Neural cell (in vitro differentiated cells): ENCODE measurements at regions not wholly inside any gene's neighbourhood (a gene's known extent, or its start where the extent isn't known, plus 50 kb on each side); places are given as distances from the start of the nearest gene placed in this dataset.

Source experiments
- H2AFZ ChIP-seq: fragments of 200-600, 300-800 bp; sonication (generic), shearing (Covaris generic); 2 replicates; pipeline ENCODE4 v1.6.0; 2014; ENCODE audit warnings: low read depth, mild to moderate bottlenecking, antibody characterized with exemption, low read length, moderate library complexity
- H3F3A ChIP-seq: fragments of 200-600 bp; shearing (Covaris generic); 2 replicates; pipeline ENCODE4 v1.6.1; 2016; ENCODE audit warnings: mild to moderate bottlenecking, moderate library complexity, mixed read lengths, antibody characterized with exemption, low read length; ENCODE audit not compliant: insufficient read depth, poor library complexity, severe bottlenecking
- H3K27ac ChIP-seq: fragments of 200-600, 300-800 bp; sonication (generic), shearing (Covaris generic); 2 replicates; pipeline ENCODE4 v1.5.1; 2014; ENCODE audit warnings: mild to moderate bottlenecking, low read length, moderate library complexity
- H3K27me3 ChIP-seq: fragments of 300-800, 200-600 bp; sonication (generic), shearing (Covaris generic); 2 replicates; pipeline ENCODE4 v1.6.0; 2014; ENCODE audit warnings: mild to moderate bottlenecking, low read depth, low read length, moderate library complexity; ENCODE audit not compliant: insufficient read depth
- H3K36me3 ChIP-seq: fragments of 300-800, 200-600 bp; sonication (generic), shearing (Covaris generic); 2 replicates; pipeline ENCODE4 v1.5.1; 2014; ENCODE audit warnings: mild to moderate bottlenecking, antibody characterized with exemption, low read length, moderate library complexity; ENCODE audit not compliant: insufficient read depth
- H3K4me2 ChIP-seq: fragments of 300-800, 200-600 bp; sonication (generic), shearing (Covaris generic); 2 replicates; pipeline ENCODE4 v1.6.0; 2014; ENCODE audit warnings: mild to moderate bottlenecking, low read length
- H3K4me3 ChIP-seq: fragments of 300-800, 200-600 bp; sonication (generic), shearing (Covaris generic); 2 replicates; pipeline ENCODE4 v1.5.1; 2014; ENCODE audit warnings: mild to moderate bottlenecking, low read length, moderate library complexity
- H3K79me2 ChIP-seq: fragments of 200-600 bp; shearing (Covaris generic); replicated peaks from 2 replicates; pipeline ENCODE4 v1.6.0; 2014; ENCODE audit warnings: mild to moderate bottlenecking, low read length, moderate library complexity; ENCODE audit not compliant: insufficient read depth
- H3K9ac ChIP-seq: fragments of 300-800, 200-600 bp; sonication (generic), shearing (Covaris generic); 2 replicates; pipeline ENCODE4 v1.6.1; 2016; ENCODE audit warnings: mild to moderate bottlenecking, low read length, mixed read lengths
- H3K9me2 ChIP-seq: fragments of 200-600 bp; shearing (Covaris generic); 2 replicates; pipeline ENCODE4 v1.6.1; 2016; ENCODE audit warnings: mild to moderate bottlenecking, low read length, mixed read lengths; ENCODE audit not compliant: insufficient read depth
- H3K9me3 ChIP-seq: fragments of 200-600, 300-800 bp; sonication (generic), shearing (Covaris generic); 2 replicates; pipeline ENCODE4 v1.6.1; 2016; ENCODE audit warnings: mild to moderate bottlenecking, mixed run types, low read length, moderate library complexity, mixed read lengths
- H4K20me1 ChIP-seq: fragments of 200-600 bp; shearing (Covaris generic); 2 replicates; pipeline ENCODE4 v1.6.1; 2016; ENCODE audit warnings: mild to moderate bottlenecking, mixed run types; ENCODE audit not compliant: insufficient read depth
- EP300 ChIP-seq: fragments of 450-650 bp; conservative IDR thresholded peaks from 2 replicates; pipeline ENCODE4 v1.6.1; 2014; ENCODE audit warnings: antibody characterized with exemption, mild to moderate bottlenecking, moderate library complexity; ENCODE audit not compliant: poor library complexity, severe bottlenecking
- EZH2 ChIP-seq: fragments of 200-600, 300-800 bp; shearing (Covaris generic), sonication (generic); IDR thresholded peaks from 2 replicates; pipeline ENCODE4 v1.6.1; 2014; ENCODE audit warnings: antibody characterized with exemption, low read length, borderline replicate concordance, mild to moderate bottlenecking; ENCODE audit not compliant: insufficient read depth, poor library complexity, severe bottlenecking
- MXI1 ChIP-seq: fragments of 450-650 bp; conservative IDR thresholded peaks from 2 replicates; pipeline ENCODE4 v1.6.1; 2014; ENCODE audit warnings: antibody characterized with exemption, mild to moderate bottlenecking; ENCODE audit not compliant: poor library complexity, severe bottlenecking
- POLR2AphosphoS5 ChIP-seq: IDR thresholded peaks from 2 replicates; pipeline ENCODE4 v1.6.1; 2012
- RAD21 ChIP-seq: fragments of 450-650 bp; conservative IDR thresholded peaks from 2 replicates; pipeline ENCODE4 v1.6.1; 2014; ENCODE audit warnings: antibody characterized with exemption, mild to moderate bottlenecking, moderate library complexity
- SMC3 ChIP-seq: fragments of 450-650 bp; conservative IDR thresholded peaks from 2 replicates; pipeline ENCODE4 v1.6.1; 2014; ENCODE audit warnings: antibody characterized with exemption, mild to moderate bottlenecking, moderate library complexity; ENCODE audit not compliant: poor library complexity
- TAF1 ChIP-seq: IDR thresholded peaks from 2 replicates; pipeline ENCODE4 v1.6.1; 2012; ENCODE audit warnings: low read depth
- TF ChIP-seq, protein P1 (sequence below): IDR thresholded peaks from 2 replicates; pipeline ENCODE4 v1.6.1; 2012; ENCODE audit warnings: borderline replicate concordance
- TF ChIP-seq, protein P2 (sequence below): fragments of 450-650 bp; IDR thresholded peaks from 2 replicates; pipeline ENCODE4 v1.5.1; 2014; ENCODE audit warnings: antibody characterized with exemption, mild to moderate bottlenecking, moderate library complexity; ENCODE audit not compliant: poor library complexity, severe bottlenecking

DNA sequence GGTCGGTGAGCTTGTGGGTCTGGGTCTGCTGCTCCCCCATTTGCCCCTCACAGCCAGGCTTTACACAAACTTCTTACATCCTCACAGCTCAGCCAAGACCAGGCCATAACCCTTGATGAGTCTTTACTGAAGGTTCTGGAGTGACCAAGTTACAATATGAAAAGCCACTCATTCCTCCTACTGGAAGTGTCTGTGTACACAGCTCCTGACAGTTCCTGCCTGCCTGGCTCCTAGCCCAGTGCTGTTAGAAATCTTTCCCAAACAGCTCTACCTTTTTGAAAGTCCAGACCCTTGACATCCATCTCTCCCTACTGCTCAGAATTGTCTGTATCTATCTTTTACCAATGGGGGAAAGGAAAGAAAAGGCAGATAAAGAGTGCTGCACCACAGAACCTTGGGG lies 106.9 kb downstream of the PAX1 start:
- TF ChIP-seq, protein P1, sequence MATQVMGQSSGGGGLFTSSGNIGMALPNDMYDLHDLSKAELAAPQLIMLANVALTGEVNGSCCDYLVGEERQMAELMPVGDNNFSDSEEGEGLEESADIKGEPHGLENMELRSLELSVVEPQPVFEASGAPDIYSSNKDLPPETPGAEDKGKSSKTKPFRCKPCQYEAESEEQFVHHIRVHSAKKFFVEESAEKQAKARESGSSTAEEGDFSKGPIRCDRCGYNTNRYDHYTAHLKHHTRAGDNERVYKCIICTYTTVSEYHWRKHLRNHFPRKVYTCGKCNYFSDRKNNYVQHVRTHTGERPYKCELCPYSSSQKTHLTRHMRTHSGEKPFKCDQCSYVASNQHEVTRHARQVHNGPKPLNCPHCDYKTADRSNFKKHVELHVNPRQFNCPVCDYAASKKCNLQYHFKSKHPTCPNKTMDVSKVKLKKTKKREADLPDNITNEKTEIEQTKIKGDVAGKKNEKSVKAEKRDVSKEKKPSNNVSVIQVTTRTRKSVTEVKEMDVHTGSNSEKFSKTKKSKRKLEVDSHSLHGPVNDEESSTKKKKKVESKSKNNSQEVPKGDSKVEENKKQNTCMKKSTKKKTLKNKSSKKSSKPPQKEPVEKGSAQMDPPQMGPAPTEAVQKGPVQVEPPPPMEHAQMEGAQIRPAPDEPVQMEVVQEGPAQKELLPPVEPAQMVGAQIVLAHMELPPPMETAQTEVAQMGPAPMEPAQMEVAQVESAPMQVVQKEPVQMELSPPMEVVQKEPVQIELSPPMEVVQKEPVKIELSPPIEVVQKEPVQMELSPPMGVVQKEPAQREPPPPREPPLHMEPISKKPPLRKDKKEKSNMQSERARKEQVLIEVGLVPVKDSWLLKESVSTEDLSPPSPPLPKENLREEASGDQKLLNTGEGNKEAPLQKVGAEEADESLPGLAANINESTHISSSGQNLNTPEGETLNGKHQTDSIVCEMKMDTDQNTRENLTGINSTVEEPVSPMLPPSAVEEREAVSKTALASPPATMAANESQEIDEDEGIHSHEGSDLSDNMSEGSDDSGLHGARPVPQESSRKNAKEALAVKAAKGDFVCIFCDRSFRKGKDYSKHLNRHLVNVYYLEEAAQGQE, result no peak
- TF ChIP-seq SMC3 (no peak), POLR2AphosphoS5 (no peak), TAF1 (no peak), EZH2 (no peak), EP300 (no peak), RAD21 (no peak), MXI1 (no peak)
- TF ChIP-seq, protein P2, sequence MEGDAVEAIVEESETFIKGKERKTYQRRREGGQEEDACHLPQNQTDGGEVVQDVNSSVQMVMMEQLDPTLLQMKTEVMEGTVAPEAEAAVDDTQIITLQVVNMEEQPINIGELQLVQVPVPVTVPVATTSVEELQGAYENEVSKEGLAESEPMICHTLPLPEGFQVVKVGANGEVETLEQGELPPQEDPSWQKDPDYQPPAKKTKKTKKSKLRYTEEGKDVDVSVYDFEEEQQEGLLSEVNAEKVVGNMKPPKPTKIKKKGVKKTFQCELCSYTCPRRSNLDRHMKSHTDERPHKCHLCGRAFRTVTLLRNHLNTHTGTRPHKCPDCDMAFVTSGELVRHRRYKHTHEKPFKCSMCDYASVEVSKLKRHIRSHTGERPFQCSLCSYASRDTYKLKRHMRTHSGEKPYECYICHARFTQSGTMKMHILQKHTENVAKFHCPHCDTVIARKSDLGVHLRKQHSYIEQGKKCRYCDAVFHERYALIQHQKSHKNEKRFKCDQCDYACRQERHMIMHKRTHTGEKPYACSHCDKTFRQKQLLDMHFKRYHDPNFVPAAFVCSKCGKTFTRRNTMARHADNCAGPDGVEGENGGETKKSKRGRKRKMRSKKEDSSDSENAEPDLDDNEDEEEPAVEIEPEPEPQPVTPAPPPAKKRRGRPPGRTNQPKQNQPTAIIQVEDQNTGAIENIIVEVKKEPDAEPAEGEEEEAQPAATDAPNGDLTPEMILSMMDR, result no peak

DNA sequence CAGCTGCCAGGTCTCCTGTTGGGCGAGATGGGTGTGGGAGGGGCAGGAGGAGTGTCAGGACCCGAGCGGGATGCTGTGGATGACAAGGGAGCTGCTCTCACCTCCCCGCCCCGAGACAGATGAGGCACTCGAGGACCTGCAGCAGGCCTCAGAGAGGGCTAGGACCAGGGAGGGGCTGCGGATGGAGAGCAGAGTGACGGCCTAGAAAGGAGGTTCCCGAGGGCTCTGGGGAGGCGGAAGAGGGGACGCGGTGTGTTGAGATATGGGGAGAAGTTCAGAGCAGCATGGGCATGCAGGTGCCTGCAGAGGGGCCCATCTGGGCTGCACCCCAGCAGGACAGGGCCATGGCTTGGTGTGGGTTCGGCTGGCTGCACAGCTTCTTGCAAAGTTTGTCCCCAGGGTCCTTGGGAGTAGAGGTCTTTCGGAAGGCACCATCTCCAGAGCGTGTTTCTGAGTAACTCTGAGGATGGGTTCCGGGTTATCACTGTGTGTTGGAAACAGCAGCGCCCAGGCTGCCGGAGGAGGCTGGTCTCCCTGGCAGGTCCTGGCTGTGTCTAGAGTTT lies 104.6 kb downstream of the PAX1 start:
- Histone ChIP-seq H2AFZ (no peak overlapping the region), H3F3A (no peaks in the 10 kb centered on the region), H3K9ac (no peak overlapping the region), H3K4me3 (no peak overlapping the region), H3K36me3 (no peaks in the 10 kb centered on the region), H3K4me2 (no peak overlapping the region), H3K27me3 (no peaks in the 10 kb centered on the region), H3K9me2 (no peaks in the 10 kb centered on the region), H3K27ac (no peak overlapping the region), H3K9me3 (no peaks in the 10 kb centered on the region), H4K20me1 (no peaks in the 10 kb centered on the region), H3K79me2 (no peaks in the 10 kb centered on the region)
- TF ChIP-seq, protein P2, result no peak
- no peak for TF ChIP-seq RAD21
- TF ChIP-seq, protein P1, result no peak
- no peak for TF ChIP-seq POLR2AphosphoS5
- TF ChIP-seq SMC3, result no peak
- no peak for TF ChIP-seq MXI1
- TF ChIP-seq EZH2, result no peak
- no peak for TF ChIP-seq TAF1
- no peak for TF ChIP-seq EP300

More for the DNA sequence above, 106.9 kb downstream of the PAX1 start:
- Histone ChIP-seq H3K79me2 (no peaks in the 10 kb centered on the region), H3F3A (no peaks in the 10 kb centered on the region), H3K27me3 (no peaks in the 10 kb centered on the region), H3K9me2 (no peaks in the 10 kb centered on the region), H4K20me1 (no peaks in the 10 kb centered on the region), H3K4me3 (no peak overlapping the region), H3K9ac (no peak overlapping the region), H3K4me2 (no peak overlapping the region), H3K9me3 (no peaks in the 10 kb centered on the region), H3K36me3 (no peaks in the 10 kb centered on the region), H2AFZ (no peak overlapping the region), H3K27ac (no peak overlapping the region)
